Cardiac muscle cell (in vitro differentiated cells and primary cell): ENCODE measurements at regions not wholly inside any gene's neighbourhood (a gene's known extent, or its start where the extent isn't known, plus 50 kb on each side); places are given as distances from the start of the nearest gene placed in this dataset.

Experiments
- DNase-seq, 2 donors: peaks; one replicate each; pipeline versions ENCODE4 v3.0.0 to v3.0.0-alpha.2; 2010 to 2017; ENCODE audit warnings: low read depth in 1 of 2, low spot score in 1 of 2
- H3K27ac ChIP-seq: fragments of 200-600 bp; sonication (generic); 2 replicates; pipeline ENCODE4 v1.5.1; 2016
- H3K27me3 ChIP-seq: fragments of 200-600 bp; sonication (generic); 2 replicates; pipeline ENCODE4 v1.6.0; 2016; ENCODE audit warnings: control low read depth
- H3K36me3 ChIP-seq: fragments of 200-600 bp; sonication (generic); 2 replicates; pipeline ENCODE4 v1.5.1; 2016; ENCODE audit warnings: control low read depth
- H3K4me1 ChIP-seq: fragments of 200-600 bp; sonication (generic); 2 replicates; pipeline ENCODE4 v1.8.1; 2017; ENCODE audit warnings: low read depth, mild to moderate bottlenecking, mixed run types
- H3K4me3 ChIP-seq: fragments of 200-600 bp; sonication (generic); 2 replicates; pipeline ENCODE4 v1.5.1; 2016; ENCODE audit warnings: mild to moderate bottlenecking
- H3K9me3 ChIP-seq: fragments of 200-600 bp; sonication (generic); 2 replicates; pipeline ENCODE4 v1.5.1; 2017; ENCODE audit warnings: low read depth, mild to moderate bottlenecking, control low read depth
- TF ChIP-seq, protein P1 (sequence below): IDR thresholded peaks from 2 replicates; pipeline ENCODE4 v1.5.1; 2012; ENCODE audit warnings: low read depth, mild to moderate bottlenecking, low read length

- no peak overlapping the region for H3K27ac ChIP-seq
- peak in 1 of 2 donors; percentile 60 for DNase-seq
These were observed 117.0 kb upstream of the RIOK3 start for GRCh38 chr18:23336101-23336500.

DNA sequence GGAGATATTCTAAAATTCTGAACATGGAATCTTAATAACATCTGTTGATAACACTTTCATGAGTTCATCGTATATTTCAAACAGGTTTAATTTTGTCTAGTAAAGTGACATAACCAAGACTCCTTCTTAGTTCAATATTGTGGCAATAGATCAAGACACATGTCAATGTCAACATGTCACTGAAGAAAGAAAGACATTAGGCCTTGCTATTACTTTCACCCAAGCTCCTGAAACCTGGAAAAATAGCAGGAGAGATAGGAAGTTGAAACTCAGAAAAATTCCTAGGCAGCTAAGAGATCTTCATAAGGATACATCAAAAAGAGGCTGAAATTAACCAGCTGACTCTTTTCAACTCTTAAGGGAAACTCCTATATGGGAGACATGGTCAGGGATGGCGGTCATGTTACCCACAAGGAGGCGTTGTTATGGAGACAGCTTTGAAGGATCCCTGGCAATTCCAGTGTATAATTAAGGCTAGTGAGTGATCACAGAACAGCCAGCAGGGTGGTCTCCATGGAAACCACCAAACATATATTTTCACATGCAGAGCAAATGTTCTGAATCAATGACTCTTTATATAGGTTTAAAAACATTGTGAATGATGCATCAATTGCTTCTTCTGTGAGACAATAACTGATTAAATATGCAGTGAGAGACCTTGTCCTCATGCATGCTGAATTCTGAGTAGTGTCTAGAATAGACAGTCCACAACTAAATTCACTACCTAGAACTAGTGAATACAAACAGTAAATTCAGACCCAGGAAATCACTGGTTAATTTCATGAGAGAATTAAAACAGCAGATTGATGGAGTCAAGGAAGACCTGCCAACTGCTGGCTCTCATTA is 115.3 kb upstream of the RIOK3 start:
- Histone ChIP-seq H3K27me3 (no peaks in the 10 kb centered on the region), H3K27ac (no peak overlapping the region), H3K4me1 (no peaks in the 10 kb centered on the region), H3K9me3 (no peaks in the 10 kb centered on the region), H3K36me3 (no peaks in the 10 kb centered on the region), H3K4me3 (no peak overlapping the region)
- DNase-seq: peak in 1 of 2 donors; percentile 61
- TF ChIP-seq, protein P1, sequence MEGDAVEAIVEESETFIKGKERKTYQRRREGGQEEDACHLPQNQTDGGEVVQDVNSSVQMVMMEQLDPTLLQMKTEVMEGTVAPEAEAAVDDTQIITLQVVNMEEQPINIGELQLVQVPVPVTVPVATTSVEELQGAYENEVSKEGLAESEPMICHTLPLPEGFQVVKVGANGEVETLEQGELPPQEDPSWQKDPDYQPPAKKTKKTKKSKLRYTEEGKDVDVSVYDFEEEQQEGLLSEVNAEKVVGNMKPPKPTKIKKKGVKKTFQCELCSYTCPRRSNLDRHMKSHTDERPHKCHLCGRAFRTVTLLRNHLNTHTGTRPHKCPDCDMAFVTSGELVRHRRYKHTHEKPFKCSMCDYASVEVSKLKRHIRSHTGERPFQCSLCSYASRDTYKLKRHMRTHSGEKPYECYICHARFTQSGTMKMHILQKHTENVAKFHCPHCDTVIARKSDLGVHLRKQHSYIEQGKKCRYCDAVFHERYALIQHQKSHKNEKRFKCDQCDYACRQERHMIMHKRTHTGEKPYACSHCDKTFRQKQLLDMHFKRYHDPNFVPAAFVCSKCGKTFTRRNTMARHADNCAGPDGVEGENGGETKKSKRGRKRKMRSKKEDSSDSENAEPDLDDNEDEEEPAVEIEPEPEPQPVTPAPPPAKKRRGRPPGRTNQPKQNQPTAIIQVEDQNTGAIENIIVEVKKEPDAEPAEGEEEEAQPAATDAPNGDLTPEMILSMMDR: peak; percentile 7

More at GRCh38 chr18:23336101-23336500, 117.0 kb upstream of the RIOK3 start:
- TF ChIP-seq, protein P1: no peak
- Histone ChIP-seq H3K27me3 (no peaks in the 10 kb centered on the region), H3K9me3 (no peaks in the 10 kb centered on the region), H3K4me3 (no peak overlapping the region), H3K4me1 (no peaks in the 10 kb centered on the region), H3K36me3 (no peaks in the 10 kb centered on the region)

- TF ChIP-seq, protein P1: no peak
- Histone ChIP-seq H3K27me3 (no peaks in the 10 kb centered on the region), H3K36me3 (no peaks in the 10 kb centered on the region), H3K4me1 (no peaks in the 10 kb centered on the region), H3K27ac (no peak overlapping the region), H3K9me3 (no peaks in the 10 kb centered on the region), H3K4me3 (no peak overlapping the region)
- DNase-seq: peak in 1 of 2 donors; percentile 74
These were observed 112.4 kb upstream of the RIOK3 start for GRCh38 chr18:23340661-23341060.

DNA sequence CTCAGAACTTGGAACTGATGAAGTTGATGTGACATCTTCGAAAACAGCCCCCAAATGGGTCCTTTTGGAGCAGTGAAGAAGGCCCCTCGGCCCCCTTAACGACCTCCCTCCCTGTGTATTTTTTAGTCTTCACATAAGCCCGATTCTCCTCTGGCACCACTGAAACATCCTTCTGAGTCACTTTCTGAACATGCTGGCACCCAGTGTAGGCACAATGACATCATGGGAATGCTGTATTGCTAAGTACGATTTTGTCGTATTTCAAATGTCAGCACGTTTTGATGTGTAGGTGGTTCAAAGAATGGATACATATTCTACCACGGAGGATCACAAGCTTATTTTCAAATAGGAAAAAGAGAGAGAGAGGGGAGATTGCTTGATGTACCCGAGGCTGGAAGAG is 111.7 kb upstream of the RIOK3 start:
- Histone ChIP-seq H3K9me3 (no peaks in the 10 kb centered on the region), H3K27ac (no peak overlapping the region), H3K36me3 (no peaks in the 10 kb centered on the region), H3K4me3 (no peak overlapping the region), H3K4me1 (no peaks in the 10 kb centered on the region), H3K27me3 (no peaks in the 10 kb centered on the region)
- TF ChIP-seq, protein P1: no peak
- DNase-seq: no peak

GRCh38 chr18:23341983-23342382 is 111.1 kb upstream of the RIOK3 start:
- no peak overlapping the region for H3K27ac ChIP-seq
- no peak for DNase-seq
- H3K4me1 ChIP-seq: no peaks in the 10 kb centered on the region
- no peaks in the 10 kb centered on the region for H3K27me3 ChIP-seq
- H3K9me3 ChIP-seq: no peaks in the 10 kb centered on the region
- TF ChIP-seq, protein P1: no peak
- no peaks in the 10 kb centered on the region for H3K36me3 ChIP-seq
- H3K4me3 ChIP-seq: no peak overlapping the region
